Suprapubic skin (tissue), 3 donors: ENCODE measurements at regions not wholly inside any gene's neighbourhood (a gene's known extent, or its start where the extent isn't known, plus 50 kb on each side); places are given as distances from the start of the nearest gene placed in this dataset.

Source experiments
- POLR2A ChIP-seq, 2 donors: fragments of 450-650 bp; IDR thresholded peaks; one replicate each; pipeline ENCODE4 v1.6.1; 2017; ENCODE audit warnings: antibody characterized with exemption in 2 of 2, mild to moderate bottlenecking in 2 of 2, moderate library complexity in 2 of 2
- TF ChIP-seq, protein P1 (sequence below), 2 donors: fragments of 200-600 bp in 1 of 2; fragments of 450-650 bp in 1 of 2; sonication (generic) in 1 of 2; IDR thresholded peaks; one replicate each; pipeline ENCODE4 v1.5.1; 2016 to 2019; ENCODE audit warnings: antibody characterized with exemption in 2 of 2, mild to moderate bottlenecking in 1 of 2, moderate library complexity in 1 of 2

DNA sequence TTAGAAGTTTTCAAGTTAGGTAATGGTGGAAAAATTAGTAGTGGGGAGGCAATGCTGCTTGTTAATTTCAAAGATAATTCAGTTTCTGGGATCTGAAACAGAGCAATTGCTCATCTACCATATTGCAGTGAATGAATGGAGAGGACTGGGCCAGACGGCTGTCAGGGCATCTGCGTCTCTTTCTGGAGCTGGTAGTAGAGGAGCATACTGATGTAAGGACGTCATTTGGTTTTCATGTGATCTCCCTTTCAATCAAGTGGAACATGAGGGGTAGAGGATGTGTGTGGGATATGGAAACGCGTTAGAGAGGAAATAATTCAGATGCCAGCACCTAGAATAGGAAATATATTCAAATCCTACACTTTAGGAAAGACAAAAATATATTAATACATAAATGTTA is 490.3 kb downstream of the ADCYAP1 start:
- TF ChIP-seq, protein P1, sequence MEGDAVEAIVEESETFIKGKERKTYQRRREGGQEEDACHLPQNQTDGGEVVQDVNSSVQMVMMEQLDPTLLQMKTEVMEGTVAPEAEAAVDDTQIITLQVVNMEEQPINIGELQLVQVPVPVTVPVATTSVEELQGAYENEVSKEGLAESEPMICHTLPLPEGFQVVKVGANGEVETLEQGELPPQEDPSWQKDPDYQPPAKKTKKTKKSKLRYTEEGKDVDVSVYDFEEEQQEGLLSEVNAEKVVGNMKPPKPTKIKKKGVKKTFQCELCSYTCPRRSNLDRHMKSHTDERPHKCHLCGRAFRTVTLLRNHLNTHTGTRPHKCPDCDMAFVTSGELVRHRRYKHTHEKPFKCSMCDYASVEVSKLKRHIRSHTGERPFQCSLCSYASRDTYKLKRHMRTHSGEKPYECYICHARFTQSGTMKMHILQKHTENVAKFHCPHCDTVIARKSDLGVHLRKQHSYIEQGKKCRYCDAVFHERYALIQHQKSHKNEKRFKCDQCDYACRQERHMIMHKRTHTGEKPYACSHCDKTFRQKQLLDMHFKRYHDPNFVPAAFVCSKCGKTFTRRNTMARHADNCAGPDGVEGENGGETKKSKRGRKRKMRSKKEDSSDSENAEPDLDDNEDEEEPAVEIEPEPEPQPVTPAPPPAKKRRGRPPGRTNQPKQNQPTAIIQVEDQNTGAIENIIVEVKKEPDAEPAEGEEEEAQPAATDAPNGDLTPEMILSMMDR (IDR thresholded peaks at IDR 0.05), result no peak
- no peak for TF ChIP-seq POLR2A (IDR thresholded peaks at IDR 0.05)
